GM12878 (cell line): ENCODE measurements at regions not wholly inside any gene's neighbourhood (a gene's known extent, or its start where the extent isn't known, plus 50 kb on each side); places are given as distances from the start of the nearest gene placed in this dataset.

ENCODE experiments used
- ATAC-seq: fragments of 200-7000 bp; cut with Tn5 transposase; 3 replicates; pipeline ENCODE4 v1.9.1; 2020; ENCODE audit warnings: mild to moderate bottlenecking, moderate library complexity
- BruUV-seq: library from RNA; stranded (reverse); fragments of 400-500 nt; replicated peaks from 2 replicates; lab custom pipeline; 2021; lab: Mats Ljungman, UMichigan
- CTCF ChIA-PET: fragments of 300-600 bp; sonication (Branson Sonifier 250); formaldehyde crosslinking; extraction: SDS; loops from one replicate; lab custom pipeline; 2021; ENCODE audit warnings: inconsistent platforms; lab: Yijun Ruan, JAX
- POLR2A ChIA-PET: fragments of 350-600 bp; formaldehyde crosslinking; extraction: SDS; loops from one replicate; lab custom pipeline; 2021; ENCODE audit warnings: inconsistent platforms; lab: Charles Lee
- RAD21 ChIA-PET: fragments of 300-600 bp; sonication (Branson Sonifier 250); formaldehyde crosslinking; loops from one replicate; lab custom pipeline; 2023; ENCODE audit warnings: antibody characterized with exemption; ENCODE audit not compliant: unreplicated experiment; lab: Charles Lee
- SMC1A ChIA-PET: fragments of 300-600 bp; sonication (Branson Sonifier 250); formaldehyde crosslinking; loops from one replicate; lab custom pipeline; 2023; ENCODE audit not compliant: unreplicated experiment, uncharacterized antibody; lab: Charles Lee
- DNase-seq: peaks from one replicate; pipeline ENCODE4 v3.0.0-alpha.2; 2011; ENCODE audit warnings: low read depth, low spot score
- FAIRE-seq: peaks from 3 replicates; lab custom pipeline; 2011; peaks lifted over from hg19 to GRCh38; lab: Jason Lieb, UNC
- H2AFZ ChIP-seq: 2 replicates; pipeline ENCODE4 v1.6.0; 2011; ENCODE audit warnings: low read depth, low read length, control low read depth; ENCODE audit not compliant: control insufficient read depth
- H3K27ac ChIP-seq: 2 replicates; pipeline ENCODE4 v1.5.1; 2011; ENCODE audit warnings: control low read depth; ENCODE audit not compliant: control insufficient read depth, insufficient read depth
- H3K27me3 ChIP-seq, 2 experiments: replicated peaks in 1 of 2; 2 replicates each; pipeline versions ENCODE4 v1.6.0 to v1.6.1; 2011; ENCODE audit warnings: low read length in 1 of 2; ENCODE audit not compliant: control insufficient read depth in 2 of 2, insufficient read depth in 2 of 2
- H3K36me3 ChIP-seq, 2 experiments: 2 replicates each; pipeline ENCODE4 v1.5.1; 2011; ENCODE audit warnings: low read length in 1 of 2; ENCODE audit not compliant: control insufficient read depth in 2 of 2, insufficient read depth in 2 of 2
- H3K4me1 ChIP-seq: 2 replicates; pipeline ENCODE4 v1.6.1; 2011; ENCODE audit warnings: mild to moderate bottlenecking, low read length, moderate library complexity, mixed read lengths; ENCODE audit not compliant: control insufficient read depth, insufficient read depth
- H3K4me2 ChIP-seq: 2 replicates; pipeline ENCODE4 v1.6.0; 2011; ENCODE audit warnings: control low read depth; ENCODE audit not compliant: control insufficient read depth, insufficient read depth
- H3K4me3 ChIP-seq: fragments of 200-600 bp; sonication (generic); 2 replicates; pipeline ENCODE4 v1.5.1; 2016
- H3K79me2 ChIP-seq: 2 replicates; pipeline ENCODE4 v1.6.0; 2011; ENCODE audit warnings: low read length; ENCODE audit not compliant: control insufficient read depth, insufficient read depth
- H3K9ac ChIP-seq: 2 replicates; pipeline ENCODE4 v1.8.0; 2011; ENCODE audit warnings: low read length, control low read depth, mixed read lengths; ENCODE audit not compliant: control insufficient read depth, insufficient read depth
- H3K9me3 ChIP-seq: replicated peaks from 3 replicates; pipeline ENCODE4 v1.5.1; 2011; ENCODE audit warnings: mild to moderate bottlenecking, low read length; ENCODE audit not compliant: control insufficient read depth, insufficient read depth
- H4K20me1 ChIP-seq: 2 replicates; pipeline ENCODE4 v1.6.0; 2011; ENCODE audit not compliant: control insufficient read depth, insufficient read depth
- BCLAF1 ChIP-seq: fragments of 450-650 bp; IDR thresholded peaks from 2 replicates; pipeline ENCODE4 v1.6.1; 2017; ENCODE audit warnings: antibody characterized with exemption, mild to moderate bottlenecking, moderate library complexity
- CEBPB ChIP-seq, 2 experiments: fragments of 150-350 bp in 1 of 2; IDR thresholded peaks; 2 replicates each; pipeline ENCODE4 v1.6.1; 2012 to 2014; ENCODE audit warnings: low read depth in 2 of 2, low read length in 2 of 2, borderline replicate concordance in 1 of 2, inconsistent platforms in 1 of 2
- CHD2 ChIP-seq: IDR thresholded peaks from 2 replicates; pipeline ENCODE4 v1.6.1; 2011; ENCODE audit warnings: low read depth, low read length, improper control_type of control experiment, borderline replicate concordance
- KDM1A ChIP-seq: fragments of 200-600 bp; sonication (generic); IDR thresholded peaks from 2 replicates; pipeline ENCODE4 v1.6.1; 2016; ENCODE audit warnings: borderline replicate concordance
- LARP7 ChIP-seq: fragments of 450-650 bp; IDR thresholded peaks from 2 replicates; pipeline ENCODE4 v1.6.1; 2017; ENCODE audit warnings: mild to moderate bottlenecking
- NKRF ChIP-seq: fragments of 450-650 bp; conservative IDR thresholded peaks from 2 replicates; pipeline ENCODE4 v1.6.1; 2017; ENCODE audit warnings: mild to moderate bottlenecking, moderate library complexity
- NR2C2 ChIP-seq: IDR thresholded peaks from 2 replicates; pipeline ENCODE4 v1.6.1; 2011; ENCODE audit warnings: borderline replicate concordance, low read depth; ENCODE audit not compliant: control insufficient read depth, insufficient read length
- PRDM15 ChIP-seq: fragments of 450-650 bp; formaldehyde crosslinking; IDR thresholded peaks from 2 replicates; pipeline ENCODE4 v1.4.0; 2020; ENCODE audit warnings: mild to moderate bottlenecking, moderate library complexity
- RFX5 ChIP-seq: IDR thresholded peaks from 2 replicates; pipeline ENCODE4 v1.6.1; 2011; ENCODE audit warnings: low read depth, low read length, improper control_type of control experiment
- SMAD5 ChIP-seq: IDR thresholded peaks from 2 replicates; pipeline ENCODE4 v1.6.1; 2016; ENCODE audit warnings: antibody characterized with exemption, low read depth
- SREBF1 ChIP-seq: IDR thresholded peaks from 2 replicates; pipeline ENCODE4 v1.6.1; 2012; ENCODE audit warnings: mild to moderate bottlenecking, low read length
- SUZ12 ChIP-seq: fragments of 200-600 bp; sonication (generic); IDR thresholded peaks from one replicate; pipeline ENCODE4 v1.6.1; 2018; ENCODE audit warnings: antibody characterized with exemption, mild to moderate bottlenecking; ENCODE audit not compliant: unreplicated experiment
- USF2 ChIP-seq: IDR thresholded peaks from 2 replicates; pipeline ENCODE4 v1.6.1; 2011; ENCODE audit warnings: low read depth, low read length, improper control_type of control experiment, borderline replicate concordance
- ZNF207 ChIP-seq: fragments of 450-650 bp; IDR thresholded peaks from 2 replicates; pipeline ENCODE4 v1.6.1; 2014; ENCODE audit warnings: antibody characterized with exemption, mild to moderate bottlenecking, borderline replicate concordance
- ZZZ3 ChIP-seq: IDR thresholded peaks from 2 replicates; pipeline ENCODE4 v1.6.1; 2011; ENCODE audit warnings: low read depth; ENCODE audit not compliant: control insufficient read depth, insufficient read length
- WGBS: methylation state at CpG from one replicate; pipeline ENCODE4 v1.1.6; 2016; ENCODE audit warnings: low lambda C conversion rate; ENCODE audit not compliant: insufficient replicate concordance, insufficient coverage; ENCODE audit errors: missing lambda C conversion rate; 5-methylcytosine and 5-hydroxymethylcytosine counted together
- in situ Hi-C: fragments of 300-500 bp; cut with MboI; formaldehyde crosslinking; loops from 9 replicates; pipeline ENCODE4 v1.14.3; 2018; ENCODE audit warnings: mixed read lengths
- intact Hi-C: fragments of 100-400 bp; cut with micrococcal nuclease; formaldehyde crosslinking; loops from one replicate; pipeline ENCODE4 v1.14.2; 2022; ENCODE audit not compliant: unreplicated experiment

- CTCF ChIA-PET, result interaction anchor here (0.5 kb wide), 1 partner anchor 67 kb away, joined by 3 read pairs; no protein-coding TSS in a partner anchor
Measured at GRCh38 chr1:178633056-178633455, 92.0 kb upstream of the RALGPS2 start.

More at GRCh38 chr1:178633056-178633455, 92.0 kb upstream of the RALGPS2 start:
- no peak overlapping the region for H3K4me3 ChIP-seq
- SMC1A ChIA-PET, result interaction anchor here (1.3 to 1.7 kb wide), 2 partner anchors 10 to 31 kb away, joined by 5 to 6 read pairs; no protein-coding TSS in a partner anchor
- intact Hi-C loops, result no loop called here
- no peak overlapping the region for H3K9ac ChIP-seq
- FAIRE-seq (no peak), ATAC-seq (no peak), DNase-seq (no peak)
- 83% methylated on average over 4 of the region's 4 CpGs for WGBS
- no peaks in the 10 kb centered on the region for H3K4me1 ChIP-seq
- H3K4me2 ChIP-seq, result no peak overlapping the region
- H3K27ac ChIP-seq, result no peak overlapping the region
- no peaks in the 10 kb centered on the region for H3K9me3 ChIP-seq
- no peaks in the 10 kb centered on the region for H3K27me3 ChIP-seq
- POLR2A ChIA-PET, result no interaction called here
- no peaks in the 10 kb centered on the region for H4K20me1 ChIP-seq
- H2AFZ ChIP-seq, result no peak overlapping the region
- in situ Hi-C loops, result no loop called here
- no TSS peak for BruUV-seq
- RAD21 ChIA-PET, result no interaction called here
- H3K36me3 ChIP-seq, result no peaks in the 10 kb centered on the region
- TF ChIP-seq SUZ12 (no peak), CEBPB (IDR thresholded peaks at IDR 0.05; ENCODE audit: borderline replicate concordance in 1 of 2, low read depth in 2 of 2, low read length in 2 of 2) (no peak), NKRF (no peak), ZNF207 (no peak), KDM1A (no peak), SMAD5 (no peak), NR2C2 (no peak), ZZZ3 (no peak), PRDM15 (no peak), BCLAF1 (no peak), CHD2 (no peak), LARP7 (no peak), USF2 (no peak), SREBF1 (no peak), RFX5 (no peak)
- H3K79me2 ChIP-seq, result no peaks in the 10 kb centered on the region
